Neural crest cell (in vitro differentiated cells): ENCODE measurements at regions not wholly inside any gene's neighbourhood (a gene's known extent, or its start where the extent isn't known, plus 50 kb on each side); places are given as distances from the start of the nearest gene placed in this dataset.

ENCODE experiments used
- DNase-seq: peaks from one replicate; pipeline ENCODE4 v3.0.0; 2021; ENCODE audit warnings: low read depth, mixed read lengths, low spot score
- H3K27ac Mint-ChIP-seq: one replicate; pipeline ENCODE4 v1.8.0; 2021; ENCODE audit warnings: mild to moderate bottlenecking, mixed read lengths; ENCODE audit not compliant: unreplicated experiment
- H3K27me3 Mint-ChIP-seq: 2 replicates; pipeline ENCODE4 v1.8.0; 2021; ENCODE audit warnings: low read depth, mild to moderate bottlenecking, mixed read lengths
- H3K36me3 Mint-ChIP-seq: 2 replicates; pipeline ENCODE4 v1.8.0; 2021; ENCODE audit warnings: low read depth, mild to moderate bottlenecking, mixed read lengths
- H3K4me1 Mint-ChIP-seq: 2 replicates; pipeline ENCODE4 v1.8.0; 2021; ENCODE audit warnings: mixed read lengths
- H3K4me3 Mint-ChIP-seq: one replicate; pipeline ENCODE4 v1.8.0; 2021; ENCODE audit warnings: mild to moderate bottlenecking, mixed read lengths
- H3K9me3 Mint-ChIP-seq: 2 replicates; pipeline ENCODE4 v1.8.0; 2021; ENCODE audit warnings: mixed read lengths
- CTCF ChIP-seq: fragments of 200-600 bp; sonication (generic); conservative IDR thresholded peaks from 2 replicates; pipeline ENCODE4 v1.5.0; 2021; ENCODE audit warnings: antibody characterized with exemption, mild to moderate bottlenecking

GRCh38 chr12:105769486-105769885 lies 369.3 kb downstream of the NUAK1 start:
- no peak overlapping the region for H3K4me3 Mint-ChIP-seq
- no peaks in the 10 kb centered on the region for H3K9me3 Mint-ChIP-seq
- DNase-seq, result no peak
- TF ChIP-seq CTCF, result no peak
- H3K27me3 Mint-ChIP-seq, result no peaks in the 10 kb centered on the region
- H3K36me3 Mint-ChIP-seq, result no peaks in the 10 kb centered on the region
- no peak overlapping the region for H3K27ac Mint-ChIP-seq
- H3K4me1 Mint-ChIP-seq, result peaks cover 73% of the 10 kb centered on the region

GRCh38 chr12:105773471-105773870 lies 365.3 kb downstream of the NUAK1 start:
- H3K27ac Mint-ChIP-seq, result no peak overlapping the region
- peaks cover 46% of the 10 kb centered on the region for H3K4me1 Mint-ChIP-seq
- no peaks in the 10 kb centered on the region for H3K27me3 Mint-ChIP-seq
- DNase-seq, result no peak
- H3K9me3 Mint-ChIP-seq, result no peaks in the 10 kb centered on the region
- H3K4me3 Mint-ChIP-seq, result no peak overlapping the region
- H3K36me3 Mint-ChIP-seq, result peaks cover 4% of the 10 kb centered on the region
- no peak for TF ChIP-seq CTCF

GRCh38 chr12:105774037-105774436 lies 364.7 kb downstream of the NUAK1 start:
- H3K4me3 Mint-ChIP-seq, result no peak overlapping the region
- H3K27me3 Mint-ChIP-seq, result no peaks in the 10 kb centered on the region
- peaks cover 42% of the 10 kb centered on the region for H3K4me1 Mint-ChIP-seq
- peaks cover 4% of the 10 kb centered on the region for H3K36me3 Mint-ChIP-seq
- no peak for DNase-seq
- no peaks in the 10 kb centered on the region for H3K9me3 Mint-ChIP-seq
- H3K27ac Mint-ChIP-seq, result no peak overlapping the region
- no peak for TF ChIP-seq CTCF

- Mint-ChIP-seq H3K27ac (no peak overlapping the region), H3K27me3 (no peaks in the 10 kb centered on the region), H3K36me3 (peaks cover 4% of the 10 kb centered on the region), H3K4me1 (peaks cover 29% of the 10 kb centered on the region), H3K4me3 (no peak overlapping the region), H3K9me3 (no peaks in the 10 kb centered on the region)
- no peak for TF ChIP-seq CTCF
- DNase-seq, result no peak
Measured at GRCh38 chr12:105775343-105775742, 363.4 kb downstream of the NUAK1 start.

GRCh38 chr12:105783983-105784947 lies 354.5 kb downstream of the NUAK1 start:
- no peak for TF ChIP-seq CTCF
- no peak overlapping the region for H3K27ac Mint-ChIP-seq
- H3K4me3 Mint-ChIP-seq, result no peak overlapping the region
- peaks cover 8% of the 10 kb centered on the region for H3K36me3 Mint-ChIP-seq
- H3K27me3 Mint-ChIP-seq, result no peaks in the 10 kb centered on the region
- H3K4me1 Mint-ChIP-seq, result no peaks in the 10 kb centered on the region
- H3K9me3 Mint-ChIP-seq, result peaks cover 12% of the 10 kb centered on the region
- DNase-seq, result no peak
